Fibroblast of the aortic adventitia (primary cell): ENCODE measurements at regions not wholly inside any gene's neighbourhood (a gene's known extent, or its start where the extent isn't known, plus 50 kb on each side); places are given as distances from the start of the nearest gene placed in this dataset.
"Not testable (repeated sequence)": the region's sequence is repeated elsewhere in the genome, so short reads cannot be mapped to it uniquely, and the experiment has no call there.

Experiments used
- DNase-seq: peaks from one replicate; pipeline ENCODE4 v3.0.0-alpha.2; 2010; ENCODE audit warnings: low read depth
- H3K4me3 ChIP-seq: 2 replicates; pipeline ENCODE4 v1.5.1; 2011; ENCODE audit warnings: low read depth, mild to moderate bottlenecking, control low read depth, low read length, moderate library complexity
- CTCF ChIP-seq: IDR thresholded peaks from 2 replicates; pipeline ENCODE4 v1.5.1; 2011; ENCODE audit warnings: mild to moderate bottlenecking, low read length, control low read depth, inconsistent platforms; ENCODE audit not compliant: insufficient read depth

DNA sequence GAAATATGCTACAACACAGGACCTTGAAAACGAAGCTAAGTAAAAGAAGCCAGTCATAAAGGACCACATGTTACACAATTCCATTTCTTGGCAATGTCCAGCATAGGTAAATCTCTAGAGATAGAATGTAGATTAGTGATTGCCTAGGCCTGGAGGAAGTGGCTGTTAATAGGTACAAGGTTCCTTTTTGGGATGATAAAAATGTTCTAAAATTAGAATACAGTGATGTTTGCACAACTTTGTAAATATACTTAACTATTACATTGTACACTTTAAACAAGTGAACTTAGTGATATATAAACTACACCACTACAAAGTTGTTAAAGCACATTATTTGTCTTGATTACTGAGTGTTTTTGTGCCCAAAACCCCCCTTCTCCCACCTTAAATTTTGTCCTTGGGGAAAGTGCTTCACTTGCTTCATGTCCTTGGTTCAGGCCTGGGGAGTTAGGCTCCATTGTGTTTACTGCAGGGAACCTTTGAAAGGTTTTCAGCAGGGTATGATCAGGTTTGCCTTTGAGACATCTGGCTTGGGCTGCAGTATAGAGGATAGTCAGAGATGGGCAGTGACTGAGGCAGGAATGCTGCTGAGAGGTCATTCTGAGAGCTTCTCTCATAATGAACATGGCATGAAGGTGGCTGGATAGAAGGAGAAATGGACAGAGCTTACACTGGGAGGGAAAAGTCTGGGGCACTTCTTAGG, 1052.6 kb downstream of the REEP3 start:
- no peak for TF ChIP-seq CTCF
- DNase-seq = no peak
- H3K4me3 ChIP-seq = no peak overlapping the region

GRCh38 chr10:64574371-64574770, 1053.2 kb downstream of the REEP3 start:
- TF ChIP-seq CTCF = no peak
- no peak for DNase-seq
- H3K4me3 ChIP-seq = no peak overlapping the region

GRCh38 chr10:64576497-64576896, 1055.3 kb downstream of the REEP3 start:
- TF ChIP-seq CTCF = no peak
- H3K4me3 ChIP-seq = no peak overlapping the region
- no peak for DNase-seq

- H3K4me3 ChIP-seq, DNase-seq: not testable (repeated sequence)
These were observed 1057.6 kb downstream of the REEP3 start for GRCh38 chr10:64578757-64579156.

DNA sequence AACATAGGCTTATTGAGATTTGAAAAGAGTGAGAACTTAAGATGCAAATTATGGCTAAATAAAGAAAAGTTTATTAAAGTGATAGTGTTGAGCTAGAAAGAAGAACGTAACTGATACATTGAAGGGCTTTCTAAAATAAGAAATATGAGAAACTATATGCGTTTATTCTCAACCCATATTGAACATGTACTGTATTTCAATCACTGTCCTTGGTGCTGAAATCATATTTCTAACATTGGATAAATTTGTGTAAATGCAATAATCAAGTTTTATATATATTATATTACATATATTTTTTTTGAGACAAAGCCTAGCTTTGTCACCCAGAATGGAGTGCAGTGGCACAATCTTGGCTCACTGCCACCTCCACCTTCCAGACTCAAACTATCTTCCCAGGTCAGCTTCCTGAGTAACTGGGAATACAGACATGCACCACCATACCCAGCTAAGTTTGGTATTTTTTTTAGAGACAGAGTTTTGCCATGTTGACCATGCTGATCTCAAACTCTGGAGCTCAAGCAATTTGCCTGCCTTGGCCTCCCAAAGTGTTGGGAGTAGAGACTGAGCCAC, 1065.8 kb downstream of the REEP3 start:
- no peak for TF ChIP-seq CTCF
- no peak overlapping the region for H3K4me3 ChIP-seq

DNA sequence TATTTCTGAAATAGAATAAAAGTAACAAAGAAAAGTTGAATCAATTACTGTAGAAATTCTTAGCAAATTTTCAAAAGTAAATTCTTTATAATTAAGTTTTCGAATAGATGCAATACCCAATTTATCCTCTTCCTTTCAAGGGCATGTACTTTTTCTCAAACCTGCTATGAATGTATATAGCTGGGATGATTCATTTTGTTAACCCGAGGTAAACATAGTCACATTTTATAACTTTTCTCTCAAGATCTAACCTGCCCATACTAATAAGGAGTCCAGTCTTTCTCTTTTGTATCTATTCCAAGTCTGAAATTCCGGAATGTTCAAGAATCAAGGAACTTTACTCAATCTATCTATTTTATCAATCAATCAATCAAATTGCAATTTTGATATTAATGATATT, 1072.9 kb downstream of the REEP3 start:
- DNase-seq = no peak
- no peak for TF ChIP-seq CTCF
- H3K4me3 ChIP-seq = no peak overlapping the region

More for the DNA sequence above, 1065.8 kb downstream of the REEP3 start:
- DNase-seq = no peak

DNA sequence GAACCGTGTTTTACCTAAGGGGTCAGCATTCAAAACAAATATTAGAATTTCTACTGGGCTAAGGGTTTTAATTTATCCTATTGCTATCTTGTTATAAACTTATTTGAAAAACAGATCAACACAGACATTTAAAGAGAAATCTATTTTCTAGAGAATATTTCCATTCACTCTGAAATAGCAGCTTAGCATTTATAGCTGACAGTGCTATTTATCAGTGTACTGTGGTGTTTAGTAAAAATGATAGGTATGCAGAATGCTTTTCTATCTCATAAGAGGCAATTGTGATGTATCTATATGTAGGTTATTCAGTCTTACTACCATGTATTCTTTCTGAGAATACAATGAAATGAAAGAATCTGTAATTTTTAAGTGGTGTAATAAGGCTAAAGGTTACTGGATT, 1077.4 kb downstream of the REEP3 start:
- no peak for DNase-seq
- no peak overlapping the region for H3K4me3 ChIP-seq
- TF ChIP-seq CTCF = no peak
